Left lobe of liver (tissue), 2 donors: ENCODE measurements at regions not wholly inside any gene's neighbourhood (a gene's known extent, or its start where the extent isn't known, plus 50 kb on each side); places are given as distances from the start of the nearest gene placed in this dataset.
"Not testable (repeated sequence)": the region's sequence is repeated elsewhere in the genome, so short reads cannot be mapped to it uniquely, and the experiment has no call there.

Experiments
- ATAC-seq: fragments of 200-7000 bp; cut with Tn5 transposase; one replicate; pipeline ENCODE4 v1.9.1; 2020; ENCODE audit warnings: mild to moderate bottlenecking, moderate library complexity
- DNase-seq: peaks from one replicate; pipeline ENCODE4 v3.0.0-alpha.2; 2020; ENCODE audit warnings: low spot score
- donor health status: DM: no; HTN: no; CAD: no; lungs with moderate emphysema.
- donor health status: DM: no; HTN: yes; CAD: no.

DNA sequence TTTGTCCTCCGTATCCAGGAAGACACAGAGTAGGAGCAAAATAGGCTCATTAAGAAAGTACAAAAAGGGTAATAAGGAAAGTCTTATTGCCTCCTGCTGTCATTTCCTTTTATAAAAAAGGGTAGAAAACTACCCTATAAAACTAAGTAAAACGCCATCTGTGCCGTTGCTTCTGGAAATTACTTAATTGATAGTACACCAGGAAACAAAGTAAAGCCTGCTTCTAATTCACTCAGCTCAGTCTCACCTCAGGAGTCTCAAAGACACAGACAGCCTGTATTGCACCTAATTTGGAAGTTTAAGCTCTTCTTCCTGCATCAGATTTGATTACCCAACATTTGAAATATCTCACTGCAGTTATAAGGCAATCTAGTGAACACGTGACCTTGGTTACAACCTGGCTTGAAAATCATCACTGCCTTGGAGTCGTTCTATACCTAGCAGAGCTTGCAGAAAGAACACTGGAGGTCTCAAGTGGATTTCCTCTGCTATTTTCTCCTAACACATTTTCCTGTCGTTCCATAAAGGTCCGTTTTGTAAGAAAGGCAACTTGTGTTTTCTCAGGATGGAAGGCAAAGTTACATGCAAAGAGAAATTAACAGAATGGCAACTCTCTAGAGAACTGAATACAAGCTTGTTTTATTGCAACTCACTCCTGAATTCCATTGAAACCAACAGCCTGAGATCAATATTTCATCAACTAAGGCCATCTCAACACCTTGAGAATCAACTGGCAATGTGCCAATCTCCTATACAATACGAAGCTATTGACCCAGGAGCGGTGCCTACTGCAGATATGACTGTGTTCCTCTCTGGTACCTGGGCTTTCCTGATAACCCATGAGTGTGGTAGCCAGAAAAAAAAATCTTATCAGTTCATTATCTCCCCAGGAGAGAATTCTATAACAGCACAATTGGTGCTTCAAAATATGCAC is 203.3 kb upstream of the LMCD1 start:
- ATAC-seq = no peak
- DNase-seq = no peak

DNA sequence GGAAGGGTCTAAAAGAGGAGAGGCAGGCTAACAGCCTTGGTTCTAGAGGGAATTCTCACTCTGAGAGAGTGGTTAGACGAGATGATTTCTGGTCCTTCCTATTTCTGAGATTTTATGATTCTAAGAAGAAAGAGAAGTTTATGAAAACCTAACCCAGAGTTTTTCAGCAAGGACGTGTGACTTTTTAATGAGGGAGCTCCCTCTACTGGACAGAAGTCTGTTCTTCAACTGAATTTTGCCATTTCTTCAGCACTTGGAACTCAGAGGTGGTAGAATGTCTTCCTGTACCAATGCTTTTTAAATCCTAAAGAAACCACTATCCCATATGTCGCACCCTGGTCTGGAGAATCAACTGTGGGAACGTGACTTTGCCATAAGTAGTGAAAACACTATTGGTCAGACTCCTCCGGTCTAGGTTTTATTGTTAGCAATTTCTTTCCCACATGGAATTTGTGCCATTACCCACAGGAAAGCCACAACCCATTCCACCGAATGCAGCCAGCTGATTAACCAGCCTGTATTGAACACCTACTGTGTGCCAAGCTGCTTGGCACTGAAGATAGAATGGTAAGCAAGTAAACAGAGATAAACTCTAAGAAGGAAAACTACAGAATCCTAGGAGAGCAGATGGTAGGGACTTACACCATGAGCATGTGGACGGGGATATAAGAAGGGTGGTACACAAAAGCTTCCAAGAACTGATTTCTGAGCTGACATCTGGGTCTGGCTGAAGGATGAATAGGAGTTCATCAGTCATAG is 199.5 kb upstream of the LMCD1 start:
- peak; percentile 79 for ATAC-seq
- DNase-seq = no peak

DNA sequence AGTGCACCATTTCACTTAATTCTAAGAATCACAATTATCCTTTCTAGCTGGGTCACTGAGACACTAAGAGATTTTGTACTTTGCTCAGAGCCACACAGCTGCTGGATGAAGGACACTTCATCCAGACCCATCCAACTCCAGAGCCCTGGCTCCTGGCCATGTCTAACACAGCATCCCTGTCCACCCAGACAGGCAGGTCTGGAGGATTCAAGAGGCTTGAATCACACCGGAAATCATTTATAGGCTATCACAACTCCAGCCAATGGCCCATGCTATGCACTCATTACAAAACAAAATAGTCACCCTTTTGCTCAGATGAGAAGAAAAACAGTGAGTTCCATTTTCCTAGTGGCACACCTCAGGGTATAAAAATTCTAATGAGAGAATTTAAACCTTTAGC is 198.2 kb upstream of the LMCD1 start:
- DNase-seq = no peak
- no peak for ATAC-seq

DNA sequence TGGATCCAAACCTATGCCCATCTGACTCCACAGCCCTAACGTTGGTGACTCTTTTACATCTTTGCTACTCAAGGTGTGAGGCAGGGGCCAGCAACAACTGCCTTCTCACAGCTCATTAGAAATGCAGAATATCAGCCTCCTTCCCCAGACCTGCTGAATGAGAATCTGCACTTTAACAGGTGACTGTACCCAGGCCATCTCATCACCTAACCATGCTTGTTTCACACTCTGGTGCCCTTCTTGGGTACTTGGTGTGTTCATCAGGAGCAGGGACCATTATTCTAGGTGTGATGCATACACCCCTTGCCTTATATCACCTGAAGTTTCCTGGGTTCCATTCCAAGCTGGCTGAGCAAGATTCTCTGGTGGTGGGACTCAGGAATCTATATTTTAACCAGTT is 196.3 kb upstream of the LMCD1 start:
- DNase-seq (no peak), ATAC-seq (no peak)

DNA sequence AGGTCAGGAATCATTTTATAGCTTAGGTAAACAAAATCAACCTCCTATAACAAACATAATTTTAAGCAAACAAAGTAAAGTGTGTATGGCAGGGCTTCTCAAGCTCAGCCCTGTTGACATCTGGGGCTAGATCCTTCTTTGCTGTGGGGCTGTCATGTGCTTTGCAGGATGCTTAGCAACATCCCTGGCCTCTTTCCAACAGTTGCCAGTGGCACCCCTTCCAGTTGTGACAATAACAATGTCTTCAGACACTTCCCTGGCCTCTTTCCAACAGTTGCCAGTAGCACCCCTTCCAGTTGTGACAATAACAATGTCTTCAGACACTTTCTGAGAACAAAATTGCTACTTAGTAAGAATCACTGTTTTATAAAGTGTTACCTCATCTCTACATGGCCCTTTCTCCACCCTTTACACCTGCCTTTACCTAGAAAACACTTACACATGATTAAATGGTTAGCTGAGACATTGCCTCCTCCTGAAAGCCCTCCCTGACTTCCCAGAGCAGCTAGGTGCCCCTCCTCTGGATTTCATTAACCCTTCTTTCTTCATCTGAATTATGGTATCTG is 194.0 kb upstream of the LMCD1 start:
- DNase-seq = no peak
- no peak for ATAC-seq

DNA sequence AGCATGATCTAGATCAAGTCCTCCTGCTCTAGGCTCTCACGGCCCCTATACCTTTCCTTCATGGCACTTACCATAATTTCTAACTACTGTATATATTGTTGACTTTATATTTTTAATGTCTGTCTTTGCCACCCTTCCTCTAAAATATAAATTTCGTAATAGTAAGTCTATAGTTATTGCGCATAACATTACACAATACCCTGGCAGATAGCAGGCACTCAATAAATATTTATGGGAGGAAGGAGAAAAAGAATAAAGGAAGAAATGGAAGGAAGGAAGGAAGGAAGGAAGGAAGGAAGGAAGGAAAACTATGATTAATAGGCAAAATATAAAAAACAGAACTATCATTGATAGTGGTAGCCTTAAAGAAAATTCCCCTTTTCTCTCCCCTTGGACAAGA is 190.3 kb upstream of the LMCD1 start:
- DNase-seq (no peak), ATAC-seq (no peak)

DNA sequence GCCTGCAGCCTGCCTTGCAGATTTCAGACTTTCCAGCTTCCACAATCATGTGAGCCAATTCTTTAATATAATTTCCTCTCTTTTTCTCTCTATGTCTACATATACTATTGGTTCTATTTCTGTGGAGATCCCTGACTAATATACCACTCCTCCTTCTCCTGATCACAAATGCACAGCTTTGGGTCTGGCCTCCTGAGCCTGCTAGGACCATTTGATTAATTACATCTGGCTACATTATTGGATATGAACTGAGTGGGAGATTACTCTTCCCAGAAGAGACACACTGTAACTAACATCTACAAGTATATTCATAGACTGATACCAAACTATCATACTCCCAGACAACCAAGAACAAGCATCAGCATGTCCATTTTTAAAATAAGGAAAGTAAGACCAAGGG is 188.9 kb upstream of the LMCD1 start:
- no peak for DNase-seq
- ATAC-seq = no peak

DNA sequence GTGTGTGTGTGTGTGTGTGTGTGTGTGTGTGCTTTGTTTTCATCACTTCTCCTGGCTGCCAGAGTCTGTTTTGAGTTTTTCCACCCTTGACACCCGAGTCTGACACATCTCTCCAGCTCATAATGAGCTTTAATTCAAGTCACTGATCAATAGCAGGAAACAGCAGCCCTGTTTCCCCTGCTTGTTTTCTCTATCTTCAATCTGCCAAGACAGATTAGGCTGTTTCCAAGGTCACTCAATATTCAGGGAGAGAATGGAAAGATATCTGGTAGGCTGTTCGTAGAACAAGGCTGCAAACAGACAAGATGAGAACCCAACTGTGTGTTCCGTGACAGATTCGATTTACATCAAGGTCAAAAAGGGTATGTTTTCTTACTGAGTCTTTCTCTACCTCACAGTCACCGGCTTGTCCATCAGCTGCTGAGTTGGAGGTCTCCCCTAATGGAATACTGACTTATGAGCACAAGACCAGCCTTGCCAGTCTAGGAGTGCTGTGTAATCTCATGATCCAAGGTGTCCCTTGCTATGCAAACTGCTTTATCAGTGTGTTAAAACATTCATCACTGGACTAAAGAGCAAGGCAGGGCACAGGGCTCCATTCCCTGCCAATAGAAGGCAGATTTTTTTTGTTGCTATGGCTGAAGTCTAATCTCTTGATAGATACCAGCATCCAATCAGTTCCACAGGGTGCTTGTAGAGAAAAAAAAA is 187.9 kb upstream of the LMCD1 start:
- ATAC-seq (no peak), DNase-seq (no peak)

DNA sequence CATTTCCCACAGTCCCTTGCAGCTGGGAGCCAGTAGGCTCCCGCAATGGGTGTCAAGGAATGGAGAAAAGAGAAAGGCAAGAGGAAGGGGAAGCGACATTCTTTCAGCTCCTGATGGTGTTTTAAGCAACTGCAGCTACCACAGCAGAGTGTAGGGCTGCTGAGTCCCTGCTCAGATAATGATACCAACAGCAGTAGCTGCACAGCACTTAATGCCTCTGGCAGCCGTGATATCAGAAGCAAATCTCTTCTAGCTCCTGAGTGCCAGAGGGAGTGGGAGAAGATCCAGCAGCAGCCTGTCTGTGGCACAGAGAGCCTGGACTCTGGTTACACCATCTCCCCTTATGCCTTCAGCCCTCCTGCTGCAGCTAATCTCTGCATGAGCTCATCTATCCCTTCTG is 186.1 kb upstream of the LMCD1 start:
- not testable (repeated sequence) for ATAC-seq, DNase-seq

DNA sequence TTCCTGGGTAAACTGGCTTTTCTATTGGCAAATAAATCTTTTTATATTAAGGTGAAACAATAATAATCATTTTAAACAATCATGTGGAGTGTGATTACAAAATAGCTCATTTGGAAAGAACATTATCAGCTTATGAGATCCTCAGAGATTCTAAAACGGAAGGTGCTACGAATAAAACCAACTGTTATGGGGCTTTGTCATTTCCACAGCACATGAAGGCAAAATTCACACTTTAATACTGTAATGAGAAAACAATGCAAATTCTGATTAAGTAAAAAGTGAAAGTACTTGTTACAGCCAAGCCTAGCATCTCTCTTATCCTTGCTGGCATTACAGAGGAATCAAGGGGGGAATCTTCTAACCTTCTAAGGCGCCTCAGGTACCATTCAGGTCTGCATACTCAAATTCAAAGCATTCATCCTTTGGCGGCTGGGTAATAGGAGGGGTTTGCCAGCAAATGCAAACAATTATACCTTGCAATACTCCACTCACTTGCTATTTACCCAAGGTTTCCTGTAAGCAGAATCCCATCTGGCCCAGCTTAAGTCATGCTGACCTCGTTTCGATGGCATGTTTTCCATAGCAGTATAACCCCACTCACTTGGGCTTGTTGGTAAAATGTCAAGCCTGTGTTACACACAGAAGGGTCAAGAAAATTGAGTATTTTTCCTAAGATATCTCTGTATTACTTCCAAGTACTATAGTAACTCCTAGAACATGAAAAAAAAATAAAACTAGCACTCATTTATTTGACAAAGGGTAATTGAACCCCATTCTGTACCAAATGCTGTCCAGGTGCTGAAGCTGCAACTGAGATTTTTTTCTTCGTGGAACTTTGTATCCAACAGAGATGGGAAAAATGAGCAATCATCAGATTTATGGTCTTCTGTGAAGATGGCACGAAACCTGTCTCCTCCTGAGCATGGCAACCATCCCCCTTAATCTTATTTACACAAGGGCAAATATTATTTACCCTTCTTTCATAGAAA is 183.7 kb upstream of the LMCD1 start:
- DNase-seq (no peak), ATAC-seq (no peak)

DNA sequence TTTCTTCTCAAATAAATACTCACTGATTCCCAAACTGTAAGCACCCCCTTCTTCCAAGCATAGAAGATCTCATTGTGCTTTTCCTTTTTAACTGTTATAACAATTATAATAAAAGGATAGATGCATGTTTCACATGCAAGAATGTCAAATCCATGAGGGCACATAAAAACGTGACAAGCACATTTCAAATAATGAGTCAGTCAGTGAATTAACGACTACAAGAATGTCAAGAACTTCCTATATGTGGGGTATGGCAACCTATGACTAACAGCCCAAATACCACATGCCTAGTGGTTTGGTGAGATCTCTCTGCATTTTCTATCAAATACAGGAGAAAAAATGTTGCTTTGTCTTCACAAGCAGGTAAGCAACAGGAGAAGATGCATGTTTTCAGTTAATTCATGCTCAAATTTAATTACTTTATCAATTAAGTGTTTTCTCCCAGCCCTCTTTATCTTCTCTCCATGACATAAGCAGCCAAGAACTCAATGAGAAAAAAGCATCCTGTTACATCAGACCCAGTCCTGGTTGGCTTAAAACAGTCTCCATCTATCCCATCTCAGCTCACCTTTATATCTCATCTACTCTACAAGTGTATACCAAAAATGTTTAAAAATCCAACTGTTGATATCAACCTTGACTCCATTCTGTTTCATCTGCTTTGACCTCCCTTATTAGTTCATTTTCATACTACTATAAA is 181.5 kb upstream of the LMCD1 start:
- DNase-seq (no peak), ATAC-seq (no peak)

DNA sequence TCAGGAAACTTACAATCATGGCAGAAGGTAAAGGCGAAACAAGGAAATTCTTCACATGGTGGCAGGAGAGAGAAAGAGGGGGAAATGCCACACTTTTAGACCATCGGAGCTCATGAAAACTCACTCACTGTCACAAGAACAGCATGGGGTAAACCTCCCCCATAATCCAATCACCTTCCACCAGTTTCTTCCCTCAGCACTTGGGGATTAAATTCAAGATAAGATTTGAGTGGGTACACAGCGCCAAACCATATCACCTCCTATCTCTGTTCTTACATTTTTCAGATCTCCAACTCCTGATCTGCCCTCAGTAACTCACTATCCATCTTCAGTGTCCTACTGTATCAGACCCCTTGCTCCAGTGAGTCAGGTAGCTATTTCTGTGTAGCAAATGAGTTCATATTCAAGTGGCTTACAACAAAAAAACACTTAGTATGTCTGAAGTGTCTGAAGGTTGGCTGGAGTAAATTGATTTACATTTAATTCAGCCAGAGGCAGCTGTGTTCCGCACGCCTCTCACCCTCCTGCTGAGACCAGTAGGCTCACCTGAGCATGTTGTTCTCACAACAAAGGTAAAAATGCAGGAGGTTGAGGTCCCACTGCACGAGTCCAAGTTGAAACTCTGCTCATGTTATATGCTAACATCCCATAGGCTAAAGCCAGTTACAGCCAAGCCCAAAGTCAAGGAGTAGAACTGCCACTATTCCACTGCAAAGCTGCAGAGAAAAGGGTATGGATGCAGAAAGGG is 180.7 kb upstream of the LMCD1 start:
- no peak for ATAC-seq
- DNase-seq = no peak

DNA sequence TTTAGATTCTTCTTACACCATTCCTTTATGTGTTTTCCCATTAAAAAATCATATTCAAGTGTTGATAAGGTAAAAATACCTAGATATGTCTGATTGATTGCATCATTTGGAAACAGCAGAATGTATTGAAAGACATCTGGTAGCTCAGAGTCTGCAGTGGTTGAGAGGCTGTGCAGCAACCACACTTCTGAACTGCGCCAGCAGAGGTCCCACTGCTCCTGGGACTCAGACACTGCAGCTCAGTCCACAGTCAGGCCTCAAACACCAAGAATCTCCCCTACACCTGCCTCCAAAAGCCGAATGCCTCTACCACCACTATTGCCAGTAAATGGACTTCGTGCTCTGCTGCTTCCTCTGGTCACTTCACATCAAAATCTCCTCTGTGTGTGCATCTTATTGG is 176.9 kb upstream of the LMCD1 start:
- ATAC-seq = peak; percentile 76
- DNase-seq = no peak

DNA sequence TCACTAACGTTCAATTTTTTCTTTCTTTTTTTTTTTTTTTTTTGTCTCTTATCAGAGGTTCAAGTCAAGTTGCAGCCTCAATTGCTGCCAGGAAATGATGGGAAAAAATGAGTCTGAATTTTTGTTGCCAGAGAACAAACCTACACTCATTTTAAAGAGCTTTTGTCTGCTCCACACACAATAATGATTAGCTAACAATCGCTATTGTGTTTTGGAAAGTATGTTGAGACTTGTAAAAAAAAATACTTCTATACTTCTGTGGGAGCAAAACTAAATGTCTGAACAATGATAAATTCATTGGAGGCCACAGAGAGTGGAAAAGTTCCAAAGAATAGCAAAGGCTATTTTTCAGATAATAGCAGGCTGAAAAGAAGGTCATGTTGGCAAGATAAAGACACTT is 176.3 kb upstream of the LMCD1 start:
- DNase-seq (no peak), ATAC-seq (no peak)

DNA sequence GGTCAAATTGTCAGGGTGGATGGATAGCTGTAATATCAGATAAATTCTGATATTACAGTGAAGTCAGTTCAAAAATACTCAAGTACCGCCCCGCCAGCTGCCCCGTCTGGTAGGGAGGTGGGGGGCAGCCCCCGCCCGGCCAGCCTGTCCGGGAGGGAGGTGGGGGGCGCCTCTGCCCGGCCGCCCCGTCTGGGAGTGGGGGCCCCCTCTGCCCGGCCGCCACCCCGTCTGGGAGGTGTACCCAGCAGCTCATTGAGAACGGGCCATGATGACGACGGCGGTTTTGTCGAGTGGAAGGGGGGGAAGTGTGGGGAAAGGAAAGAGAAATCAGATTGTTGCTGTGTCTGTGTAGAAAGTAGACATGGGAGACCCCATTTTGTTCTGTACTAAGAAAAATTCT is 175.8 kb upstream of the LMCD1 start:
- DNase-seq, ATAC-seq: not testable (repeated sequence)

DNA sequence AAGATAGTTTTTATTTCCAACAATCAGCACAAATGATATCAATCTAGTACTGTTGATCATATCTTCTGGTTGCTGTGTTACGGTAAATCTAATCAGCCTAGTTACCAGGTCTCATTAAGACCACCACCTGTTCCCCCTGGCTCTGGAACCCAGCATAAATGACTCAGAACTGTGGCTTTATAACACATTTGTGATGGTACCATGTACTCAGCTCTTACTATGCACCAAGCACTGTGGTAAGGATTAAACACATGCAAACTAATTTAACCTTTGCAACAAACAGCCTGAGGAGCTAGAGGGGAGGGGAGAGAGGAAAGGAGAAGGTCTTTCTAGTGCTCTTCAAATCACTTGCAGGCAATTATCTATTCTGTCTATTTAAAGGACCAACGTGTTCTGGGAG is 173.9 kb upstream of the LMCD1 start:
- DNase-seq = no peak
- ATAC-seq = no peak

DNA sequence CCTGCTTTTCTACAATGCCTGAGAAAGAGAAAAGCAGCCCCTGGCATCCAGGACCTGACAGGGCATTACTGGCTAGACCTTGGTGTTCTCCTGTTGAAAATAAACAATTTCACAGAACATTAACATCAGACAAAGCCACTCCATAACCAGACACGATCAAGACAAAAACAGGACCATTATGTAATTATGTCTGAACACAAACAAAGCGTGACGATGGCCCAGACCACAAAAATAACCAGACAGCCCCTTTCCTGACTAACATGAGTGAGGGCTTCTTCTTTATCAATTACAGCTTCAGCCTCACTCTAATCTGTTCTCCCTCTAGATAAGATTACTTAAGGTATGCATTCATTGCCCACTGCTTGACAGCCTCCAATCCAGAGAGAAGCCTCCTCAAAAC is 172.7 kb upstream of the LMCD1 start:
- DNase-seq = no peak
- ATAC-seq = no peak

DNA sequence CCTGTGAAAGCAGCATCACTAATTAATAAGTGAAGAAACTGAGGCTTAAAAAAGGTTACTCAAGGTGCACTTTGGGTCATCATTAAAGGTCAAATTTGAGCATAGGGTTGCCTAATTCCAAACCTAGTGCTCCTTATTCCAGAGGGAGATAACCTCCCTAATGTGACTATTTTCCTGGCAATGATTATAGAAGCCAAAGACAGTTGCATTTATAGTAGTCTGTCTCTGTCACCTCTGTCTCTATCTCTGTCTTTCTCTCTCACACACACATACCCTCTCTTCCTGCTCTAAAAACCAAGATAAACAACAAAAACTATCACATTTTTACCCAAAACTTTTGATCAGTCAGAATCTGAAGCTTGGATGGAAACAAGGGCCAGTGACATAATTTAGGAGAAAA is 172.0 kb upstream of the LMCD1 start:
- no peak for ATAC-seq
- DNase-seq = no peak

DNA sequence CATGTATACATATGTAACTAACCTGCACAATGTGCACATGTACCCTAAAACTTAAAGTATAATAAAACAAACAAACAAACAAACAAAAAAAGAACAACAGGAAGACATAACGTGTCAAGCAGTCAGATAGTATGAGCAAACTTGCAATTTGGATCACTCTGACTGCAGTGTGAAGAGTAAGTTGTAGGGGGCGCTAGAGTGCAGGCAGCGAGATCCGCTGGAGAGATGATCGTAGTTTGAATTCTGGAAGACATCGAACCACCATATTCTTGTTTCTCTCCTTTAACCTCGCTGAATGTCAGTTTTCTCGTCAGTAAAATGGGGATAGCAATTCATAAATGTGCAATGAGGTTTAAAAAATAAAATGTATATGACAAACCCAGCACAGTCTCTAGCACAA is 165.2 kb upstream of the LMCD1 start:
- ATAC-seq = no peak
- no peak for DNase-seq
